MM.1S (cell line): ENCODE measurements at regions not wholly inside any gene's neighbourhood (a gene's known extent, or its start where the extent isn't known, plus 50 kb on each side); places are given as distances from the start of the nearest gene placed in this dataset.

ENCODE experiments used
- CTCF ChIP-seq: fragments of 300-600 bp; sonication (generic); IDR thresholded peaks from 2 replicates; pipeline ENCODE4 v1.5.1; 2016; ENCODE audit warnings: antibody characterized with exemption, low read length, mixed read lengths
- EZH2 ChIP-seq: fragments of 300-600 bp; sonication (generic); optimal IDR thresholded peaks from 2 replicates; pipeline ENCODE3; 2017; ENCODE audit warnings: low read depth, mild to moderate bottlenecking, antibody characterized with exemption, low read length, mixed read lengths
- EZH2phosphoT487 ChIP-seq: fragments of 300-600 bp; sonication (generic); IDR thresholded peaks from 2 replicates; pipeline ENCODE4 v1.6.1; 2018; ENCODE audit warnings: antibody characterized with exemption, low read length

- TF ChIP-seq CTCF, result no peak
- TF ChIP-seq EZH2, result no peak
- no peak for TF ChIP-seq EZH2phosphoT487
Measured at GRCh38 chr7:132045481-132045980, 489.1 kb upstream of the PODXL start.
